DOHH2 (cell line): ENCODE measurements at regions not wholly inside any gene's neighbourhood (a gene's known extent, or its start where the extent isn't known, plus 50 kb on each side); places are given as distances from the start of the nearest gene placed in this dataset.

Experiments used
- H3F3A ChIP-seq: fragments of 200-600 bp; sonication (generic), shearing (Covaris generic); 2 replicates; pipeline ENCODE4 v1.6.0; 2016; ENCODE audit warnings: antibody characterized with exemption, mild to moderate bottlenecking; ENCODE audit not compliant: control insufficient read depth, insufficient read depth
- H3K27ac ChIP-seq: fragments of 200-600 bp; sonication (generic); 2 replicates; pipeline ENCODE4 v1.5.1; 2014; ENCODE audit warnings: low read depth, mild to moderate bottlenecking, low read length, moderate library complexity
- H3K27me3 ChIP-seq: fragments of 200-600 bp; sonication (generic); 2 replicates; pipeline ENCODE4 v1.6.1; 2014; ENCODE audit warnings: mild to moderate bottlenecking, low read length, mixed read lengths; ENCODE audit not compliant: control insufficient read depth
- H3K36me3 ChIP-seq: fragments of 200-600 bp; sonication (generic); 2 replicates; pipeline ENCODE4 v1.6.1; 2014; ENCODE audit warnings: mild to moderate bottlenecking, low read length, moderate library complexity, mixed read lengths; ENCODE audit not compliant: control insufficient read depth
- H3K4me1 ChIP-seq: fragments of 200-600 bp; sonication (generic); 2 replicates; pipeline ENCODE4 v1.6.1; 2014; ENCODE audit warnings: mild to moderate bottlenecking, low read length, mixed read lengths; ENCODE audit not compliant: control insufficient read depth
- H3K4me2 ChIP-seq: fragments of 200-600 bp; sonication (generic); 2 replicates; pipeline ENCODE4 v1.6.0; 2014; ENCODE audit warnings: mild to moderate bottlenecking, low read length, moderate library complexity
- H3K4me3 ChIP-seq: fragments of 200-600 bp; sonication (generic); 2 replicates; pipeline ENCODE4 v1.5.1; 2014; ENCODE audit warnings: mild to moderate bottlenecking, low read length, mixed read lengths
- H3K79me2 ChIP-seq: fragments of 200-600 bp; sonication (generic); 2 replicates; pipeline ENCODE4 v1.6.1; 2014; ENCODE audit warnings: mild to moderate bottlenecking, low read length, mixed read lengths; ENCODE audit not compliant: control insufficient read depth
- H3K9me2 ChIP-seq: fragments of 200-600 bp; sonication (generic); replicated peaks from 2 replicates; pipeline ENCODE4 v1.6.1; 2014; ENCODE audit warnings: mild to moderate bottlenecking, low read length, mixed read lengths; ENCODE audit not compliant: control insufficient read depth
- H3K9me3 ChIP-seq: fragments of 200-600 bp; sonication (generic); 2 replicates; pipeline ENCODE4 v1.6.1; 2014; ENCODE audit warnings: antibody characterized with exemption, low read length, mixed read lengths; ENCODE audit not compliant: control insufficient read depth, insufficient read depth
- H4K20me1 ChIP-seq: fragments of 200-600 bp; sonication (generic); 2 replicates; pipeline ENCODE4 v1.6.0; 2014; ENCODE audit warnings: low read depth, mild to moderate bottlenecking, antibody characterized with exemption, low read length, moderate library complexity; ENCODE audit not compliant: control insufficient read depth, insufficient read depth
- EZH2phosphoT487 ChIP-seq: fragments of 200-600 bp; sonication (generic); IDR thresholded peaks from 2 replicates; pipeline ENCODE4 v1.6.1; 2017; ENCODE audit warnings: borderline replicate concordance, mild to moderate bottlenecking, antibody characterized with exemption, low read length, moderate library complexity, mixed read lengths
- TF ChIP-seq, protein P1 (sequence below): fragments of 200-600 bp; sonication (generic); IDR thresholded peaks from one replicate; pipeline ENCODE4 v1.5.1; 2014; ENCODE audit warnings: antibody characterized with exemption, mild to moderate bottlenecking, low read depth, low read length; ENCODE audit not compliant: poor library complexity, severe bottlenecking

DNA sequence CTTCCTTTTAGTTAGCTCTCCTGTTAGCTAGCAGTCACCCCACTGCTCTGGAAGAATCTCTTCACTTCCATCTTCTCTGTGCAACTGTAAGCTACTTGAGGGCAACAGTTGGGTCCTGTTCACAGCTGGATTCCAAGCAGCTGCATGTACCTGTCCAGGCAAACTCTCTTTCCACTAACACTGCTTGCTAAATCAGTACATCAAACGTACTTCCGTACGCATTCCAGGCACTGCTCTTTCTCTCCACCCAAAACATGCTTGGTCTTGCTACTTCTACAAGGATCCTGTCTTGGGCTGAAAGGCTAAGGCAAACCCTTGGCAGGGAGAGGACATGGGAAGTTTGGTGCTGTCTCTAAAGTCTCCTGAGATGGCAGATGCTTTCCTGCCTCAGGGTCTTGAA, 139.2 kb upstream of the CACNA1E start:
- Histone ChIP-seq H3K4me1 (no peaks in the 10 kb centered on the region), H3K27ac (no peak overlapping the region), H3K4me2 (no peak overlapping the region), H3K4me3 (no peak overlapping the region), H3K9me2 (no peaks in the 10 kb centered on the region; the same call in 1 of the 2 replicates), H3K79me2 (no peaks in the 10 kb centered on the region), H4K20me1 (no peaks in the 10 kb centered on the region), H3K36me3 (no peaks in the 10 kb centered on the region), H3F3A (no peaks in the 10 kb centered on the region), H3K27me3 (no peaks in the 10 kb centered on the region; the same call in 1 of the 2 replicates), H3K9me3 (no peaks in the 10 kb centered on the region)
- TF ChIP-seq, protein P1, sequence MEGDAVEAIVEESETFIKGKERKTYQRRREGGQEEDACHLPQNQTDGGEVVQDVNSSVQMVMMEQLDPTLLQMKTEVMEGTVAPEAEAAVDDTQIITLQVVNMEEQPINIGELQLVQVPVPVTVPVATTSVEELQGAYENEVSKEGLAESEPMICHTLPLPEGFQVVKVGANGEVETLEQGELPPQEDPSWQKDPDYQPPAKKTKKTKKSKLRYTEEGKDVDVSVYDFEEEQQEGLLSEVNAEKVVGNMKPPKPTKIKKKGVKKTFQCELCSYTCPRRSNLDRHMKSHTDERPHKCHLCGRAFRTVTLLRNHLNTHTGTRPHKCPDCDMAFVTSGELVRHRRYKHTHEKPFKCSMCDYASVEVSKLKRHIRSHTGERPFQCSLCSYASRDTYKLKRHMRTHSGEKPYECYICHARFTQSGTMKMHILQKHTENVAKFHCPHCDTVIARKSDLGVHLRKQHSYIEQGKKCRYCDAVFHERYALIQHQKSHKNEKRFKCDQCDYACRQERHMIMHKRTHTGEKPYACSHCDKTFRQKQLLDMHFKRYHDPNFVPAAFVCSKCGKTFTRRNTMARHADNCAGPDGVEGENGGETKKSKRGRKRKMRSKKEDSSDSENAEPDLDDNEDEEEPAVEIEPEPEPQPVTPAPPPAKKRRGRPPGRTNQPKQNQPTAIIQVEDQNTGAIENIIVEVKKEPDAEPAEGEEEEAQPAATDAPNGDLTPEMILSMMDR = no peak
- TF ChIP-seq EZH2phosphoT487 = no peak

DNA sequence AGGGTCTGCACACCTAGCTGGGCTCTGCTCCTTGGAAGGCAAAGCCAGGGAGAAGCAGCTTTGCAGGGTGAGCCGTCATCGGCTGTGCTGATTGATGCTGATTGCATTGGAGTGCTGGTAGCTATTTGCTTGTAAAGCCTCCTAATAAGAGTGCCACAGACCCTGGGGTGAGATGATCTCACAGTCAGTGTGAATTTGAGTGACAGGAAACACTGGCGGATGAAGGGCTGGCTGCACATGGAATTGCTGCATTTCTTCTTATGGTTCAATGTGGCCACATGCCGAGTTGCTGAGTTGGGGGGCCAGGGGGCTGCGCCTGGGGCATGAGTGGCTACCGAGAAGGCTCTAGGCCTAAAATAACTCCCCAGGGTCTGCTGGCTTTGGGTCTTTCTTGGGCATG, 138.2 kb upstream of the CACNA1E start:
- no peaks in the 10 kb centered on the region for H3K79me2 ChIP-seq
- TF ChIP-seq, protein P1 = no peak
- no peak for TF ChIP-seq EZH2phosphoT487

DNA sequence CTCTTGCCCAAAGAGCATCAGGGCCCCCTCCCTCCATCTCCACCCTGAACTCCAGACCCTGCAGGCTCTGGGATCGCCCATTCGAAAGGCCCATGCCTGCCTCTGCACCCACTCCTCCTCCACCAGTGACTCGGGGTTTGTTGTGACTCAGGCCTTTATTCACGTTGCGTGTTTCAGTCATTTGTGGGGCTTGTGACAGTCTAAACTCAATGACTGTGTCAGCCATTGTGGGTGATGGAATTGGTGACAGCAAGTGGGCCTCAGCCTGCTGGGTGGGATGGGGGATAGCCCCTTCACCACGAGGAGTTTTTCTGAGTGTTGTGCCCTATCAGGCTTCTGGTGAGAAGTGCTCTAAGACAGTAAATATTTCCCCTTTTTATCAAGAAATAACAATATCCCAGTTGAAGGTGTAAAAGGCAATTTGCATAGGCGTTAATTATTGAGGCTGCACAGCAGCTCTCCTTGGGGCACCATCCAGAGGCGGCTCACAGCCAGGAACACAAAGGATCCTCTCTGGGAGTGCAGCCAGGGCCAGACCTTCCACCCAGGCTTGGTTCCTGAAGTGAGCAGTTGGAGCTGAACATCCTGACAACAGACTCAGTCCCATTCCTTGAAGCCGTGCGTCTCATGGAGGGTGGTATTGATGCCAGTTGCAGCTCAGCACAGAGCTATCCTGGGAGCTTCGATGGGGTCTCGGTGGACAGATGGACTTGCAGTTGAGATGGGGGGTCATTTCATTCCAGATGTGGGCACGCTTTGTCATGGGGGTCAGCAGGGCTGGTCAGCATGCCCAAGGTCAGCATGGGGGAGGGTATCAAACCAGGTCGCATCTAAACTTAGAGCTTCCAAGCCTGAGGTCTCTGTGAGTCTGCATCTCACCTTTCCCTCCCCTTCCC, 135.6 kb upstream of the CACNA1E start:
- no peaks in the 10 kb centered on the region for H3K4me1 ChIP-seq
- no peaks in the 10 kb centered on the region; the same call in 1 of the 2 replicates for H3K27me3 ChIP-seq
- H4K20me1 ChIP-seq = no peaks in the 10 kb centered on the region
- no peaks in the 10 kb centered on the region; the same call in 1 of the 2 replicates for H3K9me2 ChIP-seq
- H3K79me2 ChIP-seq = no peaks in the 10 kb centered on the region
- no peaks in the 10 kb centered on the region for H3K9me3 ChIP-seq
- H3K4me2 ChIP-seq = no peak overlapping the region
- no peaks in the 10 kb centered on the region for H3F3A ChIP-seq
- no peak overlapping the region for H3K27ac ChIP-seq
- TF ChIP-seq EZH2phosphoT487 = no peak
- TF ChIP-seq, protein P1 = no peak
- H3K4me3 ChIP-seq = no peak overlapping the region
- H3K36me3 ChIP-seq = no peaks in the 10 kb centered on the region

More for the DNA sequence above, 138.2 kb upstream of the CACNA1E start:
- no peaks in the 10 kb centered on the region for H3K9me3 ChIP-seq
- no peaks in the 10 kb centered on the region; the same call in 1 of the 2 replicates for H3K9me2 ChIP-seq
- H3F3A ChIP-seq = no peaks in the 10 kb centered on the region
- no peaks in the 10 kb centered on the region for H4K20me1 ChIP-seq
- H3K4me3 ChIP-seq = no peak overlapping the region
- no peaks in the 10 kb centered on the region for H3K4me1 ChIP-seq
- H3K27me3 ChIP-seq = no peaks in the 10 kb centered on the region; the same call in 1 of the 2 replicates
- no peak overlapping the region for H3K4me2 ChIP-seq
- no peaks in the 10 kb centered on the region for H3K36me3 ChIP-seq
- no peak overlapping the region for H3K27ac ChIP-seq
